GM19438 (cell line): ENCODE measurements at regions not wholly inside any gene's neighbourhood (a gene's known extent, or its start where the extent isn't known, plus 50 kb on each side); places are given as distances from the start of the nearest gene placed in this dataset.

Experiments used
- ATAC-seq: cut with Tn5 transposase; IDR thresholded peaks from one replicate; pipeline ENCODE4 v1.9.1; 2021; ENCODE audit warnings: low read depth; ENCODE audit not compliant: unreplicated experiment

- no peak for ATAC-seq
These were observed 156.4 kb downstream of the OMA1 start for GRCh38 chr1:58390091-58390490.

DNA sequence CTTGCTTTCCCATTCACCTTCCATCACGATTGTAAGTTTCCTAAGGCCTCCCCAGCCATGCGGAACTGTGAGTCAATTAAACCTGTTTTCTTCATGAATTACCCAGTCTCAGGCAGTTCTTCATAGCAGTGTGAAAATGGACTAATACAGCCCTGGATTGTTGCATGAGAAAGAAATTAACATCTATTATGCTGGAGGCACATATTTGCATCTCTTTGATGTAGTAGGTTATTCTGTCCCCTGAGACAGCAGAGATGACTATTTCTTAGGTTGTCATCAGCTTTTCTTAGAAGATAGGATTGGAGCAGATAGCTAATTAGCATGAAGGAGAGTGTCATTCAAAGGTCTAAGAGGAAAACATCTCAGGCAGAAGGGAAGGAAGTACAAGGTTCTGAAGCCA is 166.2 kb downstream of the OMA1 start:
- ATAC-seq: no peak

DNA sequence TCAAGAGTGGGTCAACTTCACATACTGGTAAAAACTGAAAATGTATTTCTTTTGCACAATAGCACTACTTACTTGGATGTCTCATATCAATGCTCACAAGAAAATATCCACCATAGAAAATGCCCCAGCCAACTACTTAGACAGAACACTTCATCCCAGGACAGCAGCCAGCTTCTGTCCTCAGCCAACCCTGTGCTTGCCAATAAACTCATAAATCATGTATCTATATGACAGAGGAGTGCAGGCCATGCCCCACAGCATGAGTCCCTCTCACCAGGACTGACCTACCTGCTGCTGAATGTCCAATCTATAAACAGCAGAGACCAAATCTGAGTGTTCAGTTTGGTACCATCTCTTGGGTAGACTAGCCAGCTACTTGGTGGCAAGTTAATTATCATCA is 179.3 kb downstream of the OMA1 start:
- ATAC-seq: no peak

- ATAC-seq: no peak
These were observed 181.2 kb downstream of the OMA1 start for GRCh38 chr1:58365328-58365727.

DNA sequence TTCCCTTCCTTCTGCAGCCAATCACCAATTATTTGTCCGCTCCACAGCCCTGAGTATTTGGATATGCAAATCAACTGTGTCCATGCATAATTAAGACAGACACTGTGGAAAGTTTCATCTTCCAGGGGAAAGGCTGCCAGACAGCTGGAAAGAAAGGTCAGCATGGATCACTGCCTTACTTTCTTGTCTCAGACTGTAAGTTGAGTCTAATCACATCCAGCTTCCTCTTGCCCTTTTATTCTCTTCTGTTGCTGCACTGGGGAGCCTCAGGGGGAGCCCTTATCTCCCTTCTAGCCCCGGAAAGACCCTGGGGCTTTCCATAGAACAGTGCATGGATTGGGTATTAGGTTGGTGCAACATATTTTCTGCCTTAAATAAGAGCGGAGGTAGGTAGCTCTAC is 182.9 kb downstream of the OMA1 start:
- ATAC-seq: no peak

DNA sequence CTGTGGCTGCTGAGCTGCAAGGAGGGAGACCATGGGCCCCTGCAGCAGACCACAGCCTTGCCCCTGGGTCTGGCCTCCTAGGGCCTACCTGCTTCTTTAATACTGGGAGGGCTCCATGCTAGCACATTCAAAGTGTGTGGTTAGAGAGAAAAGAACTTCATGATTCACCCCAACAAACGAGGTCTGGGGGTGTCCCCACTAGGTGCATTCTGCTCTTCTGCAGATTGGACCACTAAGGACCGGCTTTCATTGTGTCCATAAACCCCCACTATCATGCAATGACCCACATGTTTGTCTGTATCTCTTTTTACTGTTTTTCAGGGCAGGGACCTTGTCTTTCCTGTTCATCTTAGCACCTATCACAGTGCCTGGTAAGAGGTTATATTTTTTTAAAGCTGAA is 185.4 kb downstream of the OMA1 start:
- no peak for ATAC-seq

- ATAC-seq: no peak
These were observed 188.2 kb downstream of the OMA1 start for GRCh38 chr1:58358346-58358745.

- ATAC-seq: no peak
These were observed 190.1 kb downstream of the OMA1 start for GRCh38 chr1:58356402-58356801.

GRCh38 chr1:58353168-58353567 is 193.4 kb downstream of the OMA1 start:
- ATAC-seq: no peak

- no peak for ATAC-seq
These were observed 193.9 kb downstream of the OMA1 start for GRCh38 chr1:58352476-58353092.

DNA sequence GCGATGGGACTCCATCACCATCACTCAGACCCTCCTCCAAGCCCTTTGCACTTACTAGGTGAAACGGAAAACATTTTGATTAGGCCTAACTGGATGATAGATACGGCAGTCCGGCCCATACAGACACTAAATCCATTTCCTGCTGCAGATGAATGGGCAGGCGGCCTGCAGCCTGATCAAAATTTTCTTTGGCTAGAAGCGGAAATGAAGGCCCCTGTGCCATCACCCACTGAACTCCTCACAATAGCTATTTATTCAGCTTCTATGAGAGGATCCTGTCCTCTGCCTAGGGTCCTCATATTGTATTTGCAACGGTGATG is 200.5 kb downstream of the OMA1 start:
- no peak for ATAC-seq

GRCh38 chr1:58345215-58346035 is 201.1 kb downstream of the OMA1 start:
- no peak for ATAC-seq

DNA sequence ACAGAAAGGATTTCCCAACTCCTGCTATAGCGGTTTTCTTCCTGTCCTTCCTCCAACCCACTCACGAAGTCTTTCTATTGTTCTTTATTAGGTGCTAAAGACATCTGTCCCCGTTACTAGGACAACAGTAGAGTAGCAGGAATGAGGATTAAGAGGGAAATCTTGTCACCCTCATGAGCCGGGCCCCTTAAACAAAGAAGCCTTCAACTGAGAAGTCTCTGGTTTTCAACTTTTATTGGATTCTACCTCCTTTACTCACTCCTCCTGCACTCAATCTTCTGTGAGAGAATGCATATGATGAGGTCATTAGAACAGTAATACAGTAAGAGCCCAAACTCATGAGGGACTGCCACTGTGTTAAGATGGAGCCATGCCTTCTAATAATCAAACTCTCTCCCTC is 206.3 kb downstream of the OMA1 start:
- ATAC-seq: no peak

GRCh38 chr1:58338081-58338480 is 208.4 kb downstream of the OMA1 start:
- no peak for ATAC-seq

- no peak for ATAC-seq
These were observed 213.0 kb downstream of the OMA1 start for GRCh38 chr1:58333511-58333910.

GRCh38 chr1:58331156-58331555 is 215.4 kb downstream of the OMA1 start:
- no peak for ATAC-seq

- no peak for ATAC-seq
These were observed 220.7 kb downstream of the OMA1 start for GRCh38 chr1:58325866-58326265.

DNA sequence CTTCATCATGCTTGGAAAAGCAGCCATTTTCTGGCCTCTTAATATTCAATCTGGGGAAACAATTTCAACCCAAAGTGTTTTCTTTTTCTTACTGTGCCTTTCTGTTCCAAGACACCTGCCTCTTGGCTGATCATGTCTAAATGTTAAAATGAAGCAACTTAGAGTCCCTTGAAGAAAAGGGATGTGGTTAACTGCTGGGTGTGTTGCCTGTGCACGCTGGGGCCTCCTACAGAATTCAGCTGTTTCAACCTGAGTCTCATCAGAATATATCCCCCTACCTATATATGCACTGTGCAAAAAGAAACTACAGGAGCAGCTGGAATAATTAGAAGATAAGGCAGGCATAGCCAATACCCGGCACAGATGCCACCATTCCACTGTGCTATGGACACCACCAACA is 222.0 kb downstream of the OMA1 start:
- ATAC-seq: no peak

DNA sequence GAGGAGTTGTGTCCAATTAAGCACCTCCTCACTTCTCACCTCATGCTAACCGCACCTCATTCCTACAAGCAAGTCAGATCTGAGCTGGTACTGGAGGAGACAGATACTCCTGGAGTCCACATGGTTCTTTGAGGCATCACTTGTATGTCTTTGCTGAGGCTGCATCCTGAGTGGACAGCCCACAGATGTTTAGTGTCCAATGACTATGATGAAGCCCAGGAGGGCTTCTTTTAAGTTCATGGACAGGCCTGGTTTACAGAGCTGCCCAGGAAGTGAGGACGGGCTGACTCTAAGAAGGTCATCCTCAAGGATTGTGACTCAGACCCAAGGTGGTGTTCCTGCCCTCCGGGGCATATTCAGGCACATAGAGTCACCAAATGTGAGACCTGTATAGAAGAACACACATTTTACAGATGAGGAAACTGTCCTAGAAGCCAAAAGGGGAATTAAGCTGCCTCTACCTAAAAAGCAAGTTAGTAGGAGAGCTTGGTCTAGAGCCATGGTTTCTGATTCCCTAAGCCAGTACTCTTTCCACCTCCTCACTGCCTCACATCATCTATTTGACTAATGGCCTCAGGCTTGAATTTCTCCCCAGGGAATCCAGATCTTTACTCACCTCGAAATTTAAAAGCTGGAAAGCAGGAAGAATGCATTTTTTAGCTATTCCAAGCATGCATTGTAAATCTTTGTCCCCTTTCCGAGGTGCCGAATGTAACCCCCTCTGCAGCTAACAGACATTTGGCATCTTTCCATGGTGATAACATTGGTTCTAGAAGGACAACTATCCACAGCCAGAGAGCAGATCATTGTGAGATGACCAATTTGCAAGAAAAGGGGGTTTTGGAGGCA is 228.1 kb downstream of the OMA1 start:
- no peak for ATAC-seq

GRCh38 chr1:58317694-58318093 is 228.8 kb downstream of the OMA1 start:
- no peak for ATAC-seq

GRCh38 chr1:58317086-58317485 is 229.4 kb downstream of the OMA1 start:
- ATAC-seq: no peak

DNA sequence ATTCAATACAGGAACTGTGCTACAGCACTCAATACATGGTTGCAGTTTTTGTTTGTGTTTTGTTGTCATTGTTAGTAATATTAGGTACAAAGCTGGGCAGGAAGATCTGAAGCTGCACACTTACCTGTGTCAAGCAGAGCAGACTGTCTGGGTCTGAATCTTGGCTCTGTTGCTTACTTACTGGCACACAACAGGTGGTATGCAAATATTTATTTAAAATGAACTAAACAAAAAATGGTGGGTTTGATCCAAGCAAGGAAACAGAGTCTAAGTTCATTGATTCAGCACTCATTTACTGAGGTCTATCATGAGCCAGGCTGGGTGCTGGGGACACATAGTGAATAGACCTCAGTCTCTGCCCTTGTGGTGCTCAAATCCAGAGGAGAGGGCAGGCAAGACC is 230.4 kb downstream of the OMA1 start:
- no peak for ATAC-seq
